ENCODE measurements at regions not wholly inside any gene's neighbourhood (a gene's known extent, or its start where the extent isn't known, plus 50 kb on each side); places are given as distances from the start of the nearest gene placed in this dataset.

DNA sequence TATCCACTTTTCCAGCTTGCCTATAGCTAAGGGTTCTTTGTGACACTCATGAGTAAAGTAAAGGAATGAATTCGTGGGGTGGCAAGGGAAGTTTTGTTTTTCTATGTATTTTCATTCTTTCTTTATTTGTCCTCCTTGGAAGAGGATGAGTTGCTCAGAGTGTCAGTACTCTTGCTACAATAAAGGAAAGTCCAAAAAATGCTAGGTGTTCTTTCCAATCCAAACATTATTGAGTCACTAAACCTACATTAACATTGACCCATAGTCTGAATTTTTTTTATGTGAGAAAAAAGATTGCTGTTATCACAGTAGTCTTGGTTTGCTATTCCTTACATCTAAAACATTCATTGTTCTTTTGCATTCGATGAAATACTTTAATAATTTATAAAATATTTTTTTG lies 959.9 kb upstream of the ADGRL4 start:
- no peak overlapping the region for H3K4me3 ChIP-seq
- intact Hi-C loops (cut with micrococcal nuclease) = no loop called here
- no peak for DNase-seq

DNA sequence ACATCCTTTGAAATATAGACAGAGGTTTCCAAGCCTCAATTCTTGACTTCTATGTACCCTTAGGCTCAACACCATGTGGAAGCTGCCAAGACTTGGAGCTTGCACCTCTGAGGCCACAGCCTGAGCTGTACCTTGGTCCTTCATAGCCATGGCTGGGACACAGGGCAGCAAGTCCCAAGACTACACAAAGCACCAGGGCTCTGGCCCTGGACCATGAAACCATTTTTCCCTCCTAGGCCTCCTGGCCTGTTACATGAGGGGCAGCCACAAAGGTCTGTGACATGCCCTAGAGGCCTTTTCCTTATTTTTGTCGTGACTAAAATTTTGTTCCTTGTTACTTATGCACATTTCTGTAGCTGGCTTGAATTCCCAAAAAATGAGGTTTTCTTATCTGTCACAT lies 953.1 kb upstream of the ADGRL4 start:
- Histone ChIP-seq H3K9me3 (replicated peaks) (peaks cover 9% of the 10 kb centered on the region), H3K4me3 (no peak overlapping the region), H3K36me3 (no peaks in the 10 kb centered on the region), H3K4me1 (no peaks in the 10 kb centered on the region), H3K27me3 (ENCODE audit: low read depth) (no peaks in the 10 kb centered on the region), H3K27ac (replicated peaks) (no peak overlapping the region)
- intact Hi-C loops (cut with micrococcal nuclease) = no loop called here
- no peak for DNase-seq
- TF ChIP-seq, protein P1, sequence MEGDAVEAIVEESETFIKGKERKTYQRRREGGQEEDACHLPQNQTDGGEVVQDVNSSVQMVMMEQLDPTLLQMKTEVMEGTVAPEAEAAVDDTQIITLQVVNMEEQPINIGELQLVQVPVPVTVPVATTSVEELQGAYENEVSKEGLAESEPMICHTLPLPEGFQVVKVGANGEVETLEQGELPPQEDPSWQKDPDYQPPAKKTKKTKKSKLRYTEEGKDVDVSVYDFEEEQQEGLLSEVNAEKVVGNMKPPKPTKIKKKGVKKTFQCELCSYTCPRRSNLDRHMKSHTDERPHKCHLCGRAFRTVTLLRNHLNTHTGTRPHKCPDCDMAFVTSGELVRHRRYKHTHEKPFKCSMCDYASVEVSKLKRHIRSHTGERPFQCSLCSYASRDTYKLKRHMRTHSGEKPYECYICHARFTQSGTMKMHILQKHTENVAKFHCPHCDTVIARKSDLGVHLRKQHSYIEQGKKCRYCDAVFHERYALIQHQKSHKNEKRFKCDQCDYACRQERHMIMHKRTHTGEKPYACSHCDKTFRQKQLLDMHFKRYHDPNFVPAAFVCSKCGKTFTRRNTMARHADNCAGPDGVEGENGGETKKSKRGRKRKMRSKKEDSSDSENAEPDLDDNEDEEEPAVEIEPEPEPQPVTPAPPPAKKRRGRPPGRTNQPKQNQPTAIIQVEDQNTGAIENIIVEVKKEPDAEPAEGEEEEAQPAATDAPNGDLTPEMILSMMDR (IDR thresholded peaks at IDR 0.05; ENCODE audit: borderline replicate concordance) = no peak

More for the DNA sequence above, 959.9 kb upstream of the ADGRL4 start:
- peaks cover 10% of the 10 kb centered on the region for H3K9me3 ChIP-seq (replicated peaks)
- no peaks in the 10 kb centered on the region for H3K4me1 ChIP-seq
- no peaks in the 10 kb centered on the region for H3K36me3 ChIP-seq
- TF ChIP-seq, protein P1 (IDR thresholded peaks at IDR 0.05; ENCODE audit: borderline replicate concordance) = no peak
- H3K27me3 ChIP-seq (ENCODE audit: low read depth) = no peaks in the 10 kb centered on the region
- no peak overlapping the region for H3K27ac ChIP-seq (replicated peaks)

DNA sequence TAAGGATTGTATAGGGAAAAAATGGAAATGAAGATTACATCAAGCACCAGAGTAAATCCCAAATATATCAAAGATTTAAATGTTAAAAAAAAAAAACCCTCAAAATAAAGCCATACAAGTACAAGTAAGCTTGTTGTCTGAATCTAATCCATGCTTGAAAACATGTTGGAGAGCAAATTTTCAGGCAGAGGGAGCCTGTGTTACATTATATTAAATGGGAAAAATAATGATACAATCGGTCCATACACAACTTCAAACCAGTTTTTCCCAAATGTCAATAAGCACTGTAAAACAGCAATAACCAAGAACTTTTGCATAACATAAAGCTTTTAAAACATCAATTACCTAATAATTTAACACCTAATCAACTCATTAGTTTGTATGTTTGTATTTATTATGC lies 949.4 kb upstream of the ADGRL4 start:
- intact Hi-C loops (cut with micrococcal nuclease) = no loop called here
- Histone ChIP-seq H3K36me3 (no peaks in the 10 kb centered on the region), H3K4me3 (no peak overlapping the region)

DNA sequence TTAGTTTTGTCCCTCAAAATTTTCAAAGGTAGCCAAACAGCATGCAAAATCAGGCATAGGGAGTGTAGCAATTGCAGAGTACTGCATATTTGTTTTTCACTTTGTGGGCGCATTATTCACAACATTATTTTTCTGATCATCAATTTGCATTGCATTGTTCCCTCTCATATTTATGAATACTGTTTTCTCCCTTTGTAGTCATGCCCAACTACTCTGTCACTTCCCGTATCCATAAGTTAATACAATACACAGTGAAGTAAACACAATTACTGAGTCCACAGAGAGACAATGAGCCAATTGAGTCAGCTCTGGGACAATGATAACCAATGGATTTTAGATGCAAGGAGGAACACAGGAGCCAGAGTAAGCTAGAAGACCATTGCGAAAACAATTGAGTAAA lies 944.0 kb upstream of the ADGRL4 start:
- Histone ChIP-seq H3K27me3 (ENCODE audit: low read depth) (no peaks in the 10 kb centered on the region), H3K36me3 (no peaks in the 10 kb centered on the region), H3K4me3 (no peak overlapping the region), H3K4me1 (no peaks in the 10 kb centered on the region), H3K9me3 (replicated peaks) (peaks cover 20% of the 10 kb centered on the region), H3K27ac (replicated peaks) (no peak overlapping the region)
- DNase-seq = no peak
- TF ChIP-seq, protein P1 (IDR thresholded peaks at IDR 0.05; ENCODE audit: borderline replicate concordance) = no peak
- intact Hi-C loops (cut with micrococcal nuclease) = no loop called here

More for the DNA sequence above, 949.4 kb upstream of the ADGRL4 start:
- H3K9me3 ChIP-seq (replicated peaks) = peaks cover 29% of the 10 kb centered on the region
- H3K27ac ChIP-seq (replicated peaks) = no peak overlapping the region
- no peaks in the 10 kb centered on the region for H3K4me1 ChIP-seq
- no peaks in the 10 kb centered on the region for H3K27me3 ChIP-seq (ENCODE audit: low read depth)
- DNase-seq = no peak
- TF ChIP-seq, protein P1 (IDR thresholded peaks at IDR 0.05; ENCODE audit: borderline replicate concordance) = peak; percentile 33

DNA sequence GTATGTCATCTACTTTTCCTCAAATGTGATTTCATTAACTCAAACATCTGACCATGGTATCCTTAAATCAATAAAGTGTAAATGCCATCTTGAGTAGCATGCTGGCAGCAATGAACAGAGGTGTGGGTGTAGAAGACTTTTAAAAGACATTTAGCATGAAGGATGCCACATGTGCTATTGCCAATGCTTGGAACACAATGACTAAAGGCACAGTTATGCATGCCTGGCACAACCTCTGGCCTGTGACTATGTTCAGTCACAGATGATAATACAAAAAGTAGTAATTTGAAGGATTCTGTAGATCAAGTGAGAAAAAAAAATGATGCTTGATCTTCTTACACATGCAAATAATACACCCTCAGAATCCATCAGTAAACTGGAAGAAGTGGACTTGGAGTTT lies 938.9 kb upstream of the ADGRL4 start:
- TF ChIP-seq, protein P1 (IDR thresholded peaks at IDR 0.05; ENCODE audit: borderline replicate concordance) = no peak
- H3K27ac ChIP-seq (replicated peaks) = no peak overlapping the region
- no peak for DNase-seq
- no peaks in the 10 kb centered on the region for H3K9me3 ChIP-seq (replicated peaks)
- H3K36me3 ChIP-seq = no peaks in the 10 kb centered on the region
- intact Hi-C loops (cut with micrococcal nuclease) = no loop called here
- no peaks in the 10 kb centered on the region for H3K27me3 ChIP-seq (ENCODE audit: low read depth)
- H3K4me1 ChIP-seq = no peaks in the 10 kb centered on the region
- H3K4me3 ChIP-seq = no peak overlapping the region

DNA sequence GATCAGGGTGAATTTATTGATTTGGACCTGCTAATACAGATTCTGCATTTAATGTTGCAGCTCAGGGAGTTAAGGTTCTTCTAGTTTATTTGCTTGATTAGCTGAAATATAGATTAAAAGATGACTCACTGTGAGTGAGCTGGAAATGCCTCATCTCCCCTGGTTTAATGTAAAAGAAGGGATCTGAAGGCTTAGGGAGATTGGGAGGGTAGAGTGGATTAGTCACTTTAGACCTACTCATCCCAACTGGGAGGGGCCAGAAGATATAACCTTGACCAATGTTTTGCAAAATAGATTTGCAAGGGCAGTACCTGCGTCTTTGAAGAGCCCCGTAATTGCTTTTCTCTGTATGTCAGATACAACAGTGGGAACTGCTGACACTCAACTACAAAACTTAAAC lies 922.8 kb upstream of the ADGRL4 start:
- Histone ChIP-seq H3K27me3 (ENCODE audit: low read depth) (no peaks in the 10 kb centered on the region), H3K4me3 (no peak overlapping the region), H3K27ac (replicated peaks) (no peak overlapping the region), H3K36me3 (no peaks in the 10 kb centered on the region), H3K4me1 (no peaks in the 10 kb centered on the region), H3K9me3 (replicated peaks) (peaks cover 2% of the 10 kb centered on the region)
- intact Hi-C loops (cut with micrococcal nuclease) = no loop called here
- TF ChIP-seq, protein P1 (IDR thresholded peaks at IDR 0.05; ENCODE audit: borderline replicate concordance) = no peak
- DNase-seq = no peak
